GM21381 (cell line): ENCODE measurements at regions not wholly inside any gene's neighbourhood (a gene's known extent, or its start where the extent isn't known, plus 50 kb on each side); places are given as distances from the start of the nearest gene placed in this dataset.

Experiments
- ATAC-seq: cut with Tn5 transposase; IDR thresholded peaks from one replicate; pipeline ENCODE4 v1.9.1; 2021; ENCODE audit warnings: mild to moderate bottlenecking, moderate library complexity; ENCODE audit not compliant: unreplicated experiment

DNA sequence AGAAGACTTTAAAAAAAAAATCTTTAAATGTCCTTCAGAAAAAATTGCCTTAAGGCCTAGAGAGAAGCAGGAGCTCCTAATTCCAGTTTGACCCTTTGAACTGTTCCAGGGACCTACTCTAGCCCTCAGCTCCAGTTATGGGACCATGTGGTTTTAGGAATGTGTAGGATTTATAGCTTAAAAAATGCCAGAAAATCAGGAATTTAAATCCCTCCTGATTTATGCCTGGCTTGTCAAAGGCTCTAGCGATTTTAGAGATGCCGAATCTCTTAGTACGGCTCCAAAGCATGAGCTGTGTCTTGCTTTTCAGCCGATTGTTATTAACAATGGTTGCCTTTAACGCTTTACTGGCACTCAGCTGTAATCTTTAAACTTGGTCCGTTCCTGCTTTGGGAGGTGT is 130.6 kb upstream of the NPVF start:
- no peak for ATAC-seq

DNA sequence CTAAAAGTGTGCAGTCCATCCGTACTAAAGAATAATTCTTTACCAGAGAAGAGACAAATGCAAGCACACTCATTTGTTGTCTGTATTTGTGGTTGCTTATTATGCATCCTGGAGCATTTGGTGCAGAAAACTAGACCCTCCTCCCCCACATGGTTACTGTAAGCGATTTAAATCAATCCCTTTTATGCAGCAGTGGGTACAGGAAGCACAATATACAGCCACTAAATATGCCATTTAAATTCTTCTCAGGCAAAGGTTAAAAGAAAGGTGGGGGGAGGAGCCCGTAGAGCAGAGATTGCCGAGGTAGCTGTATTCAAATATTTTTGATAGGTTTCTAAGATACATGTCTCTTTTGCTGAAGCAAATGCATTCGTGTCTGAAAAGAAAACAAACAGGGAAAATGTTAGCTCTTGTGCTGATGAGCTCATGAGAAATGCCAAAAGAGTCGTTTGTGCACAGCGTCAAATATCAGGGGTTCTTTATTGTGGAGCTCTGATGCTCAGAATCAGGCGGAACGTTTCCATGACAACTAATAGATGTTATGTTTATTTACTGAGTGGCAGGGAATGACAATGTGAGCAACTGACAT is 131.3 kb upstream of the NPVF start:
- no peak for ATAC-seq

DNA sequence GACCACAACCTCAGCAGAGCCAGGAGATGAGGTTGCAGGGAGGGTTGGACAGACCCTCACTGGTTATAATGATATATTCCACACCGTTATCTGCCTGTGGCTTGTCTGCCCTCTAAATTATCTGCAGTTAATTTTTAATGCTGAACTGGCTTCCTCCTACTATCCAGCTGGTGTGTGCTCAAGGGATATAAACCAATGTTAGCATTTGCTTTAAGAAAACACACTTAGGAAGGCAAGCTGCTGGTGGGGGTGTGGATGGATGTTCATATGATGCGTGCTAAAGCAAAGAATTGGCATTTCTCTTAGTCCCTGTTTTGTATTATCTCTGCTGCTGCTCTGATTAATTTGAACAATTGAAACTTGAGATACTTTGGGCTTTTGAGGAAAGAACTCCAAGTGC is 132.2 kb upstream of the NPVF start:
- no peak for ATAC-seq

DNA sequence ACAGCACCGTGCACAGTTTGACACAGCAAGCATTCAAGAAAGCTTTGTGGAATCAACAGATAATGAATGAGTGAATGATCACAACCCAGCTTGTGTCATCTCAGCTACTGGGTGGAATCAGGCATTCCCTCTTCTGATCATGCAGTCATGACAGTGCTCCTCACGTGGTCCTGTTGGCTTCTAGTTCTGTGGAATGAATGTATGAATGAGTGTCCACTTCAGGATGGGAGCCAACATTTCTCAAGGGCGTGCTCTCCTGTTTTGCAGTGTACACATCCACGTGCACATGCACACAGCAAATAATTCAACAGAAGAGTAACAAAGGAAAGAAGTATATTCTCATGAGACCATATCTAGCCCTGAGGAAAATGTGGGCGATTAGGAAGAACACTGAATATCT is 133.1 kb upstream of the NPVF start:
- no peak for ATAC-seq

DNA sequence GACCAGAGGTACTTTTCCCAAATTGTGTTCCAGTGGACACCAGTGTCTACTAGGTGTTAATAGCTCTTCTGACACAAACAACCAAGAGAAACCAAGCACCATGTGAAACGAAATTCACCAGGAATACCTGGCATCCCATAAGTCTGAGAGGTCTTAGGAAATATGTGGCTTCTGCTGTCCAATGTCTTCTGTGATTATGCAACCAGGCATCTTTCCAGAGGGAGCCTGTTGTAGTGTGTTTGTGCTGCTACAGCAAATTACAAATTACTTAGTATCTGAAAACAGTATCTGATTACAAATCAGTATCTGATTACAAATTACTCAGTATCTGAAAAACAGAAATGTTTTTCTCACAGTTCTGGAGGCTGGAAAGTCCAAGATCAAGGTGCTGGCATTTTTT is 133.6 kb upstream of the NPVF start:
- no peak for ATAC-seq

DNA sequence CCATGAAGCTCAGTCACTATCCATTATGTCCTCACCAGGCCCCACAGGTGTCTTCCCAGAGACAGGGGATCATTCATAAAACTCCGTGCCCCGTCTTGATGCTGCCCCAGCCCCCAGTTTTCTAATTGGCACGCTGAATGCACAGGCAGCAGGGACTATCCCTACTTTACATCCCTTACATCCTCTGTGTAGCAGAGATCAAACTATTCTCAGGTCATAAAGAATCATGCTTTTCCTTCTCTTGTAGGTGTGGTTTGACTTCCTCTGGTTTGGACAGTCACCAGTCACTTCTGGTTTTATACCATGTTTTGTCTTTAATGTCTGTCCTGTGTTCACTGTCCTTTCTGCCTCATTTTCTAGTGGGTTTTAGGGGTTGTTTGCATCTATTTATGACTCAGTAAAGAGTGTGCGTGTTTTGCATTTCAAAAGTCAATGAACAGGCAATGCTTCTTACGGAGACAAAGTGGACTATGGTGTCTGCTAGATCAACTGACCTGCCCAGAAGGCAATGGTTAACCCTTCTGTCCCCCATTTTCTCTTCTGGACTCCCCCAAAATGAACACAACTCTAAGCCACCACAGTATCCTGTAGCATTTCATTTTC is 140.4 kb upstream of the NPVF start:
- ATAC-seq = no peak

DNA sequence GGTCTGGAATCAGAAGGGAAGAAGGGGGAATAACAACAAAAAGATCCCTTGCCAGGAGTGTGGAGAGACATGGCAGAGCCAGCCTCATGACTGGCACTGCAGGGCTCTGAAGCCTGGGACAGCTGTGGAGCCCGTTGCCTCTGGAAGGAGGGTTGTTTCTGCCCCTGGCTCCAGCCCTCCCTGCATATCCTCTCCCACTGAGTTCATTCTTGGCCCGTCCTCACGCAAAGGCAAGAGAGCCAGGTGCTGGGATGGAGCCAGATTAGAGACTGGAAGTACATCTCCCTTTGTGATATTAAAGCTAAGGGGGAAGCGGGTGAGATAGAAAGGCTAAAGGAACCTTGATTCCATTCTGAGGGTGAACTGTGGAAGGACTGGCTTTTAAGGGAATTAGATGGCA is 141.5 kb upstream of the NPVF start:
- ATAC-seq = no peak

DNA sequence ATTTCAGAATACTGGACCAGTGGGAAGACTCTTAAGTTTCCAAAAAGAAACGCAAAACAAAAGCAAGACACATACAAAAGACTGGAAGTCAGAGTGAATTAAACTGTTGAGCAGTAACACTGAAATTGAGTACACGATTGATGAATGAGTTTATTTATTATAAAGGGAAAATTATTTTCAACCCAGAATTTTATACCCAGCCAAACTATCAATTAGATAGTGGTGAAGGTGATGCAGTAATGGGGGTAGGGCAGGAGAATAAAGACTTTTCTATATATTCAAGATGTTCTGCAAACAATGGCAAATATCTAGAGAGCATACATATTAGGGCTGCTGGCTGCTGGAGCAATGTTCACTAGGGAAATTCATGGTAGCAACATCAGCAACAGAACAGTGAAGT is 143.7 kb upstream of the NPVF start:
- no peak for ATAC-seq

DNA sequence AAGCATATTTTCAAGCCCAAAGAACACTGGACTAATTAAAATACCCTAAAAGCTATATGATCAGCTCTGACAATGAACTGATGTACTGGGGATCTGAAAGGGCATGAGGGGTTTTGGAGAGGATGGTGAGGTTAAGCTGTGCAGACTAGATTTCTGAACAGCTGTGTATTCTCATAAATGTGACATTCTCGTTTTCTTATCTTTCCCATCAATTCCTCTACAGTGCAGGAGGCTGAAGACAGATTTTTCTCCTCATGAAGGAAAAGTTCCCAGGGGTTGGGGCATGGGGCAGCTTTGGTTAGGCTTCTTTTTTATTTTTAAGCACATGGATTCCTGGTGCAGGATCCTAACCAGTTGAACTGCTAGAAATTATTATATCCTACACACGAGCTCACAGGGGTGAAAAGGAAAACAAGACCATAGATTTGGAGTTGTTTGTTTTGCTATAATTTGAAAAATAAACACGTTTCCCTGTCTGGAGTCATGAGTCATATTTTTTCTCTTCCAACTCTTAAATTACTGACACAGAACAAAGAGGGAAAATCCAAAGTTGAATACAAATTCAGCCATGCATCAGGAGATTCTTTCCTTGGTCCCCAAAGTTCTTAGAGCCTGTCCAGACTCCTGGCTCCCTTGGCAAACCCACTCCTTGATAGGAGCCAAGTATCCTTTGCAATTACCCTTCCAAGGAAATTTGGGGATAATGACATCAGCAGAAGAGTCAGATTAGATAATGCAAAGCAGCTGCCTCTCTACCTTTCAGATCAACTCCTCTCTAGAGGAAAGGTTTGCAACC is 147.7 kb upstream of the NPVF start:
- ATAC-seq = no peak

DNA sequence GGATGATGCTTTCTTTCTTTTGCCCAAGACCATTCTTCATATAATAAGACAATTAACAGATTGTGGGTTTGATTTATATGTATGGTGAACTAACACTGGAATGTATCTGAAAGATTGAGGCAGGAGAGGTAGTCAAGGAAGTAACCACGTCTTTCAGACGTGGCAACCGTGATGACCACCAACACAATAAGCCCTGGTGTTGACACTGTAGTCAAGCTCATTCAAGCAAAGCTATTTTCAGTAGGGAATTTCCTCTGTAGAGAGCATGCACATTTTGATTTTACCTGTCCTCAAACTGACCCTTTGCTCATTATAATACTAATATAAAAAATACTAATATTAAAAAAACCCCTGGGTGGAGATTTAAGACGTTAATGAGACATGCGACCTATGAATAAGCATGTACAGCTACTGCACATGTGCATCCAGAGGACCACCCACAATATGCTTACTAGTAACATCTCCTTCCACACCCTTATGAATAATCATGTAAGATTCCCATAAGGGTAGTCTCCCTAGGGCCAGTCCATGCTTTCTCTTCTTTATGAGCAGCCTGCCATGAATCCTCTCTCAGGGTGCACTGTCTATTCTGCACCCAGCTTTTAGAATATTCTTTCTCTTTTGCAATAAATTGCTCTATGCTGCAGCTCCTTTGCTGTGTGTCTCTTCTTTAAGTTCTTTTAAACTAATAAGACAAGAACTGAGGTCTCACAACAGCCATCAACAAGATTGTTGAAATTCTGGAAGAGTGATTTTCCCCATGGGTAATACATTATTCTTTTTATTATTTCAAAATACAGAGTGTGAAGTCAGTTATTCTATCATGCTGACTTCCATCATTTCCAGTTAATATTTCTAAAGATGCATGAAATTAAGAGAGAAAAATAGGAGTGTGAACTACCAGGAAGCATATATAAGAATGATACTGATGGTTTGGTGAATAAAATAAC is 151.3 kb upstream of the NPVF start:
- ATAC-seq = no peak

DNA sequence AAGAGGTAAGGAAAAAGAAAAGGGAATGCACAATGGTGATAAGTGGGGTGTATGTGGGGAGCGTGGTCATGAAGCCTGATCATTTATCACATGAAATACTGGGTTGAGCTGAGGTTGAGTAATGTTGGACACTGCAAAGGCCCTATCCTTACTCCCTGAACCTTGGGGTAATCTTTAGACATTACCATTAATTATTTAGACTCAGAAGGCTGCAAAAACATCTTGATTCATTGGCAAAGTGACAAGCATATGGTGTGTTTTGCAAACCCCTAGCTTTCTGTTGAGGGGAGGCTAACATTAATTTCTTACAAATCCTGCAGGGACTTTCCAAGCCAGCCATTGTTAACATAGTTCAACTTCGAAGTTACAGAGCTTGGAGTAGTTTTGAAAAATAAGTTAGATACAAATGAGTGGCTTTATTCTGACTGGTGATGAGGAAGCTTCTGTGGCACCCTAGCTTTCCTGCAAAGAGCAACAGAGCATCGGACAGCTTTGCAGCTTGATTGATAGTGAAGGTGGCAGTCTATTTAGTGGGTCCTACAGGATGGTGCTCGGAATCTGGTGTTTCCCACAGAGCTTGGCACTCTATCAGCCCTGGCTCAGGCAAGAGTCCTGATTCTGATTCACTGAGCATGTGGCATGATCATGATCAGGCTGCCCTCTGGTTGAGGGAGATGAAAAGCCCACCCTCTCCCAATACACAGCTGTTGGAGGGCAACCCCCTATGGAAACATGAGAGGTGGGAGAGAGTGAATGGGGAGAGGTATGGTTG is 153.7 kb upstream of the NPVF start:
- no peak for ATAC-seq

DNA sequence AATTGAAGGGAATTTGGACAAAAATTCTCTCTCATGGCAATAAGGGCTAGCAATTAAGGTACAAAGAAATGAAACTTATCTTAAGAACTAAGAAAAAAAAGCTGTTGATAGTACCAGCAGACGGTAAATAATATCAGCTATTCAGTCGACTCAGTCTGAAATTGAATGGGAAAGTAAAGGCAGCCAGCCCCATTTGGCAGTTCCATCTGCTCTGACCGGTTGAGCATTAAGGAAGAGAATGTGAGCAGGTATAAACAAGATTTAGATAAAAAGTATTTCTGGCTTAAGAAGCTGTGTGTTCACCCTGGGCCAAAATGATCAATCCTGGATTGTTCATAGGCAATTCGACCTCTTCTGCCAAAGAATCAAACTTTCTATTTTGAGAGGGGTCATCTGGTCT is 154.6 kb upstream of the NPVF start:
- ATAC-seq = no peak

DNA sequence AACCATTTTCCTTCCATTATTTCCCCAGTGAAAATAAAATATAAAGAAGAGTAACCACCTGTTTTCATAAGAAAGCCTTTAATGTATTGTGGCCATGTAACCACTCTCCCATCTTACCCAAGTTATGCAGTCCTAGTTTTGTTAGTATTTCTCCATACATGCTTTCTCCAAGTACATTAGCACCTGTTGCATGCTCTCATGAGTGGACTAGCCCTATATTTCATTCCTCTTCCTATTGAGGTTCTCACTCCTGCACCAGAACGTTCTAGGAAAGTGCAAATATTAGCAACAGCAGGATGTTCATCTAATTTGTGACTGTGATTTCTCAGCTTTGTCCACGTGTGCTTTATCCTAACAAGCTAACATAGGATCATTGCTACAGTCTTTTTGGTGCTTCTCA is 155.1 kb upstream of the NPVF start:
- no peak for ATAC-seq

DNA sequence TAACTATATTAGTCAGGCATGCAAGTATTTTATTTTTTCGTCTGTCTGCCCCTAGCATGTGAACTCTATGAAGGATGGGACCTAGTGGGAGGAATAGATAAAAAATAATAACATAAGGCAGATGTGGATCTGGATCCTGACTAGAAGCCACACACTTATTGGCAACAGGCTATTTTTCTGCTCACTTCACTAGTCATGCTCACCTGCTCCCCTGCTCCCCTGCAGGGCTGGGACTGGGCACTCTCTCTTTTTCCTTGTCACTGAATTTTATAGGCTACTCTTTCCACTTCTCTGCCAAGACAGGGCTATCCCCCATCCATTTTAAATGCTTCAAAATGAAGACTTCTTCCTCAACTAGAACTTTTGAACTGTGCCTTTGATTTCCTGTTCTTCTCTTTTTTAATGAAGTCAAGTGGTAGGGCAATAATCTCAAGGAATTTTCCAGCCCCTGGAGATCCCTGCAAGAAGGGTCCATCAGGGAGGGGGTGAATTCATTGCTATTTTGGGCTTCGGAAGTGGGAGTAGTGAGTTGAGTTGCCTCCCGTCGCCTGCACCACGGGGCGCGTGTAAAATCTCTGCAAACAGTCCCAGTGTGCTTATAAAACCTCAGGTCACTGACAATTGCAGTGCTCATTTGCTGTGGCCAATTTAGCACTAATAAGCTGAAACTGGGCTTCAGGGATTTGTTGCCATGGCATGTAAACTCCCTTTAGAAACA is 156.7 kb upstream of the NPVF start:
- ATAC-seq = no peak

DNA sequence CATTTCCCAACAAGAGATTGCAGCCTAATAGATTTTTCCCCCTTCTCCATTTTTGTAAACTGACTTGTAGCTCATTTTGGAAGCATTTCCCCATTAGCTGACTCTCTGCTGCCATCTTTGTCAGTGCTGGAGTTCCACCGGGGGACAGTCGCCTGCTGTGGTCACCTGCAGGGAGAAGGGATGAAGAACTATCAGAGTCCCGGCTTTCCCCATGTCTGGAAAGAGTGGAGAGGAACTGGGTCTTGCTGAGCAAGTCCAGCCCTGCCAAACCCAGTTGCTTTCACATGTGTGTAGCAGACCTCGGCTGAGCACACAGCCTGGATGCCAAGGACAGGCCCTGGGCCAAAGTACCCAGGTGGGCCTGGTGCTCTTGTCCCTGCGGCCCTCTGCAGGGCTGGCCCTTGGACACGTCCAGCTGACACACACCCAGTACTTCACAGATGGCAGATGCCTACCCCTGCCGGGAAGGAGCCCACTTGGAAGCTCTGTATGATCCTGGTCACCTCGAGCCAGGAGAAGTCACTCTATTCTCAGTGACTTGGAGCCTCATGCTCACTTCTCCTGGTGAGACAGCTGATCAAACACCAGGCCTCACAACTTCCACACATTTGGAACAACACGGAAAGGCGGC is 157.3 kb upstream of the NPVF start:
- no peak for ATAC-seq

DNA sequence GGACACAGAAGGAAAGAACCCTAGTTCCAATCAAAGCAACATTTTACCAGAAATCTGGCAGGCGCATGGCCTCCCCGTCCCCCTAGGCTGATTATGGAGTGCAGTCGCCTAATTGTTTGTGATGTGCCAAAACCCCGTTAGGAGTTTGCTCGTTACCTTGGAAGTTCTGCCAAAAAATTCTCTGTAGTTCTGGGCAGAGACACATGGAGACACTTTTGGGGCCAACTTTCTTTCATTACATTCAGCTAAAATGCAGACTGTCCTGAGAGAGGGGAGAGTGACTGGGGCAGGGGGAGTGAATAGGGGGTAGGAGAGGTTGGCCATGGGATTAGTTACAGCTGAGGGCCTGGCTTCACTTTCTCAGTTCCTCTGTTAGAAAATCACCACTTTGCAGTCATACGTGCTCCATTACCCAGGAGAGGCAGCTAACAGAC is 158.0 kb upstream of the NPVF start:
- no peak for ATAC-seq

DNA sequence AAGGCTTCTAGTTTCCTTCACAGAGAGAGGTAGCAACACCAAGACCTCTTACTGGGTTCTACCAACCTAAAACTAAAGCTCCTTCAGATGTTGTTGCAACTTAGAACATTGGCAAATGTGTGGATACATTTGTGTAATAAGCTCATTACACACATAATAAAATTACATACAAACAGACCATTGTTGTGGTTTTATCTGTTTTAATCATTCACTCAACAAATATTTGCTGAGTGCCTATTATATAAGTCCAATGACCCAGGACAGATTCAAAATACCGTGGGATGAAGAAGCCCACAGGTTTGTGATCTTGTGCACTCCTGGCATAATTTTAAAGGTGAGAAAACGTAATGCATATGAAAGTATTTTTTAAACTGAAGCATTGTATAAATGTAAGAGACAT is 160.4 kb upstream of the NPVF start:
- no peak for ATAC-seq

DNA sequence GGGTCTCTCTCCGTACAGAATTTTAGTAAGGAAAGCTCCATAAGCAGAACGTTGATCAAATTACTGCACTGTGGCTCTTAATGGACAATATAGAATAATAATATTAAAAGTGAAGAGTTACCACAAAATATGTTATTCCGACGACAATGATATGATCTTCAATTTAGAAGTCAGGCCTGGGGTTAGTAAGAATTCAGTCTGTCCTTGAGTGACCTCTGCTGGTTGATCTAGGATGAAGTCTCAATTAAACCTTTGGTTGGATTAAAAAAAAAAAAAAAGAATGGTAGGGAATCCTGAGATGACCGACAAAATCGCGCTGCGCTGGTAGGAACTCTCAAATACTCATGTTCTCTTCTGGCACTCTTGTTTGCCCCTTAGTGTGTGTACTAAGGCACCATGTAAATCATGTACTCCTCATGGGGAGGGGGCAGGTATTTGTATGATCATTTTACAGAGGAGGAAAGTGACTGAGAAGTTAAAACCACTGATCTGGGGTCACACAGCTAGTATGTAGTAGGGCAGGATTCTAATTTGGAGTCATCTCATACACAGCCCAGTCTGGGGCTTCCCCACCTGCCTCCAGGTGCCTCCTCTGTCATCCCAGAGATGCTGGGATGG is 161.3 kb upstream of the NPVF start:
- no peak for ATAC-seq

DNA sequence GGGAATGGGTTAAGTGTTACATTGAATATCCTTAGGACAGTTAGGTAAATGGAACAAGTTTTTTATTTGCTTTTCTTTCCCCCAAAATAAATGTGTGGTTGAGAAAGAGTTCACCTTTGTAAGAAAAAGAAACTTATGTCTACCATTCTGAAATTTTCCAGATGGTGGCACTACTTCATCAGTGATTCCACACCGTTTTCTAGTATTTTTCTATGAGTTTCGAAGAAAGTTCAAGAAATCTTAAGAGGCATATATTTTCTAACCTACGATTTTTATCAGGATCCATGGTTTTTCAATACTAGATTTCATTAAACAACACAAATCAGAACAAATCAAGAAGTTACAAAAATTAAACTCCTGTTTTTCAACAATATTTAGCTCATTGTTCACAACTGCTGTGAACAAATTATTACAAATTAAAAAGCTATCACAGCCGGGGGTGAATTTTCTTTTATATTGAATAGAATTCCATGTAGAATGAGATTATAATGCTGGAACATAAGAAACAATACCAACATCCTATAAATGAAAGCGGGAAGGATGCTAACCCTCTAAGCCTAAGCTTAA is 163.1 kb upstream of the NPVF start:
- no peak for ATAC-seq
